Mesendoderm (in vitro differentiated cells): ENCODE measurements at regions not wholly inside any gene's neighbourhood (a gene's known extent, or its start where the extent isn't known, plus 50 kb on each side); places are given as distances from the start of the nearest gene placed in this dataset.
"Not testable (repeated sequence)": the region's sequence is repeated elsewhere in the genome, so short reads cannot be mapped to it uniquely, and the experiment has no call there.

Experiments used
- DNase-seq: peaks from one replicate; pipeline ENCODE4 v3.0.0; 2013
- H2AK5ac ChIP-seq: 2 replicates; pipeline ENCODE4 v1.6.1; 2013; ENCODE audit warnings: low read length, inconsistent platforms
- H2BK120ac ChIP-seq: 2 replicates; pipeline ENCODE4 v1.6.1; 2013; ENCODE audit warnings: low read depth, mild to moderate bottlenecking, low read length, moderate library complexity, mixed read lengths
- H2BK15ac ChIP-seq: replicated peaks from 2 replicates; pipeline ENCODE4 v1.6.1; 2013; ENCODE audit warnings: low read depth, mild to moderate bottlenecking, moderate library complexity
- H2BK5ac ChIP-seq: 2 replicates; pipeline ENCODE4 v1.6.1; 2013; ENCODE audit warnings: low read length, inconsistent platforms
- H3K18ac ChIP-seq: 2 replicates; pipeline ENCODE4 v1.6.1; 2013; ENCODE audit warnings: mild to moderate bottlenecking, low read length, mixed read lengths
- H3K23ac ChIP-seq: one replicate; pipeline ENCODE4 v1.6.1; 2013; ENCODE audit warnings: low read length
- H3K27ac ChIP-seq: 2 replicates; pipeline ENCODE4 v1.5.1; 2013; ENCODE audit warnings: low read depth, mild to moderate bottlenecking, inconsistent platforms, low read length, moderate library complexity
- H3K27me3 ChIP-seq: 2 replicates; pipeline ENCODE4 v1.6.1; 2013; ENCODE audit warnings: low read length, control low read depth, mild to moderate bottlenecking, inconsistent platforms; ENCODE audit not compliant: insufficient read depth, poor library complexity
- H3K36me3 ChIP-seq: 2 replicates; pipeline ENCODE4 v1.6.1; 2013; ENCODE audit warnings: low read length, inconsistent platforms; ENCODE audit not compliant: control insufficient read depth, insufficient read depth
- H3K4ac ChIP-seq: one replicate; pipeline ENCODE4 v1.6.1; 2013; ENCODE audit warnings: low read depth, mild to moderate bottlenecking, low read length, moderate library complexity
- H3K4me1 ChIP-seq: 2 replicates; pipeline ENCODE4 v1.6.1; 2013; ENCODE audit warnings: low read depth, low read length, inconsistent platforms; ENCODE audit not compliant: control insufficient read depth
- H3K4me2 ChIP-seq: 2 replicates; pipeline ENCODE4 v1.6.1; 2013; ENCODE audit warnings: low read length
- H3K4me3 ChIP-seq: 2 replicates; pipeline ENCODE4 v1.5.1; 2013; ENCODE audit warnings: mild to moderate bottlenecking, low read length
- H3K56ac ChIP-seq: one replicate; pipeline ENCODE4 v1.6.1; 2013; ENCODE audit warnings: low read length
- H3K79me1 ChIP-seq: 2 replicates; pipeline ENCODE4 v1.6.1; 2013; ENCODE audit warnings: low read length, inconsistent platforms
- H3K79me2 ChIP-seq: 2 replicates; pipeline ENCODE4 v1.6.1; 2013; ENCODE audit warnings: mild to moderate bottlenecking, low read length; ENCODE audit not compliant: control insufficient read depth, insufficient read depth
- H3K9ac ChIP-seq: 2 replicates; pipeline ENCODE4 v1.6.1; 2013; ENCODE audit warnings: low read length, inconsistent platforms
- H4K5ac ChIP-seq: one replicate; pipeline ENCODE4 v1.6.1; 2013; ENCODE audit warnings: low read length
- H4K8ac ChIP-seq: one replicate; pipeline ENCODE4 v1.6.1; 2013; ENCODE audit warnings: low read depth, mild to moderate bottlenecking, control low read depth, low read length, moderate library complexity
- WGBS: extraction: QIAGEN DNeasy Blood & Tissue Kit; methylation state at CpG from one replicate; pipeline ENCODE4 v1.1.7; 2013; ENCODE audit warnings: low lambda C conversion rate, missing lambda C conversion rate; ENCODE audit not compliant: insufficient coverage; ENCODE audit errors: extremely low coverage; 5-methylcytosine and 5-hydroxymethylcytosine counted together

DNA sequence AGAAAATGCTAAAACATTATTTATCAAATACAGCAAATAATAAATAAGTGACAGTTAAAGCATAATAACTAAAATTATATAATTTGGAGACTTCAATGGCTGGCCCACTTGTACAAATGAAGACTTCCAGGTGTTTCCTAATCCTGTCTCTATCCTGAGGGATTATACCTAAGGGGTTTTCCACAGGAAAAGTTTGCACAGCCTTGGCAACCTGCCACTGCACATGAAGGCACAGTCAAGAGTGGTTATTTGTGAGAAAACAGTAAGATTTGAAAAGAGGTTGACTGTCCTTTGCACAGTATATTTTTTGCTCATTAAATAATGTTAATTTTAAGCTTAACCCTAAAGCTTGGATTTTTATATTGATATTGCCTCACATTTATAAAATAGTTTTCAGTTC is 655.9 kb downstream of the TTLL7 start:
- not testable (repeated sequence) for H2BK15ac ChIP-seq, H2AK5ac ChIP-seq, H3K36me3 ChIP-seq

GRCh38 chr1:83332308-83332707 is 666.6 kb downstream of the TTLL7 start:
- not testable (repeated sequence) for H2BK120ac ChIP-seq, H2BK5ac ChIP-seq, H3K27ac ChIP-seq, H2BK15ac ChIP-seq, H2AK5ac ChIP-seq, H3K4ac ChIP-seq, H3K79me2 ChIP-seq, H3K56ac ChIP-seq, H3K4me1 ChIP-seq, H3K4me3 ChIP-seq, H4K8ac ChIP-seq, H3K9ac ChIP-seq, H3K27me3 ChIP-seq, H4K5ac ChIP-seq, H3K36me3 ChIP-seq, H3K23ac ChIP-seq, H3K4me2 ChIP-seq, DNase-seq, H3K18ac ChIP-seq, H3K79me1 ChIP-seq
- WGBS = no CpG with 5 or more reads among the region's 1 CpG

More for the DNA sequence above, 655.9 kb downstream of the TTLL7 start:
- not testable (repeated sequence) for H3K4ac ChIP-seq, H3K9ac ChIP-seq, H3K27me3 ChIP-seq, H4K5ac ChIP-seq, H3K56ac ChIP-seq, H3K4me3 ChIP-seq, H3K4me2 ChIP-seq, H3K18ac ChIP-seq, H3K23ac ChIP-seq, H3K27ac ChIP-seq, H3K4me1 ChIP-seq, H4K8ac ChIP-seq, DNase-seq, H2BK120ac ChIP-seq, H2BK5ac ChIP-seq, H3K79me2 ChIP-seq, H3K79me1 ChIP-seq

- no peak for DNase-seq
- Histone ChIP-seq H3K27ac (no peak overlapping the region), H3K79me2 (no peaks in the 10 kb centered on the region), H4K8ac (no peak overlapping the region), H2BK120ac (no peak overlapping the region), H3K23ac (no peak overlapping the region), H3K4me3 (no peak overlapping the region), H4K5ac (no peak overlapping the region), H3K18ac (no peak overlapping the region), H2BK15ac (no peak overlapping the region), H3K27me3 (no peaks in the 10 kb centered on the region), H3K36me3 (no peaks in the 10 kb centered on the region), H2AK5ac (no peak overlapping the region), H3K4me1 (no peaks in the 10 kb centered on the region), H3K56ac (no peak overlapping the region), H3K9ac (no peak overlapping the region), H3K4ac (no peak overlapping the region), H2BK5ac (no peak overlapping the region), H3K79me1 (no peaks in the 10 kb centered on the region), H3K4me2 (no peak overlapping the region)
- no CpG with 5 or more reads among the region's 2 CpGs for WGBS
Measured at GRCh38 chr1:83318366-83318765, 680.6 kb downstream of the TTLL7 start.

DNA sequence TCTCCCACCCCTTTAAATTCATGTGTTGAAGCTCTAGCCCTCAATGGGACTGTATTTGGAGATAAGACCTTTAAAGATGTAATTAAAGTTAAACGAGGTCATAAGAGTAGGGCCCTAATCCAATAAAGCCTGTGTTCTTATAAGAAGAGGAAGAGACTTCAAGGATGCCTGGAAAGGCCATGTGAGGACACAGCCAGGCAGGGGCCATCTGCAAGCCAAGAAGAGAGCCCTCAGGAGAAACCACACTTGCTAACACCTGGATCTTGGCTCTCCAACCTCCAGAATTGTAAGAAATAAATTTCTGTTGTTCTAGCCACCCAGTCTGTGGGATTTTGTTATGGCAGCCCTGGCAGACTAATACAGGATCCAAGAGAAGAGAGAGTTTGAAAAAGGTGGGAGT is 683.5 kb downstream of the TTLL7 start:
- not testable (repeated sequence) for H3K56ac ChIP-seq, H2BK5ac ChIP-seq, H4K5ac ChIP-seq, H3K23ac ChIP-seq, H3K27me3 ChIP-seq, H2AK5ac ChIP-seq, DNase-seq, H3K9ac ChIP-seq, H3K4me2 ChIP-seq, H3K4ac ChIP-seq, H3K4me3 ChIP-seq, H3K4me1 ChIP-seq, H3K18ac ChIP-seq, H3K79me2 ChIP-seq, H3K79me1 ChIP-seq, H2BK120ac ChIP-seq, H3K36me3 ChIP-seq, H2BK15ac ChIP-seq, H4K8ac ChIP-seq, H3K27ac ChIP-seq
- no CpG with 5 or more reads among the region's 1 CpG for WGBS

GRCh38 chr1:83310161-83310560 is 688.8 kb downstream of the TTLL7 start:
- not testable (repeated sequence) for H2BK120ac ChIP-seq, H3K4me3 ChIP-seq, H2AK5ac ChIP-seq, H3K9ac ChIP-seq, H3K56ac ChIP-seq, DNase-seq, H3K79me1 ChIP-seq, H2BK5ac ChIP-seq, H3K36me3 ChIP-seq, H3K4me2 ChIP-seq, H2BK15ac ChIP-seq, H4K5ac ChIP-seq, H3K27ac ChIP-seq, H3K79me2 ChIP-seq, H3K27me3 ChIP-seq, H3K23ac ChIP-seq, H4K8ac ChIP-seq, H3K4ac ChIP-seq, H3K18ac ChIP-seq, H3K4me1 ChIP-seq
- WGBS = no CpG with 5 or more reads among the region's 1 CpG

DNA sequence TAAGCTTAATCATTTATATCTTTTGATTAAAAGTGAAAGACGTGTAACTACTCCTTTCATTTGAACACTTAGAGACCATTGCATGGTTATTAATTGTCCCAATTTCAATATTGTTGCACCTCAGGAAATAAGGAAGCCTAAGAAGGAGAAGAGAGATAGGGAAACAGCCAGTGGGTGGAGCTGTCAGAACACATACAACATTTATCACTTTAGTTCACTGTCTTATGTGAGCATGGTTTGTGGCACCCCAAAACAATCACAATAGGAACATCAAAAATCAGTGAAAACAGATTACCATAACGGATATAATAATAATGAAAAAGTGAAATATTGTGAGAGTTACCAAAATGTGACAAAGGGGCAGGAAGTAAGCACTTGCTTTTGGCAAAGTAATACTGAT is 689.9 kb downstream of the TTLL7 start:
- not testable (repeated sequence) for H4K8ac ChIP-seq

More for the DNA sequence above, 689.9 kb downstream of the TTLL7 start:
- not testable (repeated sequence) for H3K18ac ChIP-seq, H3K79me2 ChIP-seq, H3K27ac ChIP-seq, H3K4me2 ChIP-seq, H3K36me3 ChIP-seq, H2AK5ac ChIP-seq, H3K4me1 ChIP-seq, H2BK120ac ChIP-seq, DNase-seq, H3K4ac ChIP-seq, H3K23ac ChIP-seq, H3K9ac ChIP-seq, H3K56ac ChIP-seq, H3K79me1 ChIP-seq, H2BK15ac ChIP-seq, H3K27me3 ChIP-seq, H3K4me3 ChIP-seq, H2BK5ac ChIP-seq, H4K5ac ChIP-seq
- WGBS = no CpG with 5 or more reads among the region's 2 CpGs
